GM18873 (cell line): ENCODE measurements at regions not wholly inside any gene's neighbourhood (a gene's known extent, or its start where the extent isn't known, plus 50 kb on each side); places are given as distances from the start of the nearest gene placed in this dataset.

ENCODE experiments used
- ATAC-seq: cut with Tn5 transposase; IDR thresholded peaks from one replicate; pipeline ENCODE4 v1.9.1; 2021; ENCODE audit warnings: mild to moderate bottlenecking, moderate library complexity, moderate number of reproducible peaks; ENCODE audit not compliant: unreplicated experiment, low FRiP score

- no peak for ATAC-seq
Measured at GRCh38 chr13:109545931-109546330, 240.5 kb downstream of the IRS2 start.

GRCh38 chr13:109541081-109541480 is 245.3 kb downstream of the IRS2 start:
- ATAC-seq = no peak

DNA sequence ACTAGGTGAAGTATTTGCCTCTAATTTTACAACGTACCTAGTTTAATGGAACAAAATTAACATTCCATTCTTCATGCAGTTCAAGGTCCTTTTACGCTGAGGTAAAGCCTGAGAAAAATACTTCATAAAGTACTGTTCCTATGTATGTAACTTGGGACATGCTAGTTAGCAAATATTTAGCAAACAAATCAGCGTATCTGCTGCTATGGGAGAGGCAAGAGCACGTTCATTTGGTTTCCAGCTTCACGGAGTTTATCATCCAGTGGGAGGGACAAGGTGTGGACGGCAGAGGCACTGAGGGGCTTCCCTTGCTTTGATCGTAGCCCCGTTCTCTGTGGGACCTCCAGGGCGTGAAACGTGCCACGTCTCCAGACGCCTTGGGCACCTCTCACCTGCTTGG is 248.8 kb downstream of the IRS2 start:
- ATAC-seq = no peak

DNA sequence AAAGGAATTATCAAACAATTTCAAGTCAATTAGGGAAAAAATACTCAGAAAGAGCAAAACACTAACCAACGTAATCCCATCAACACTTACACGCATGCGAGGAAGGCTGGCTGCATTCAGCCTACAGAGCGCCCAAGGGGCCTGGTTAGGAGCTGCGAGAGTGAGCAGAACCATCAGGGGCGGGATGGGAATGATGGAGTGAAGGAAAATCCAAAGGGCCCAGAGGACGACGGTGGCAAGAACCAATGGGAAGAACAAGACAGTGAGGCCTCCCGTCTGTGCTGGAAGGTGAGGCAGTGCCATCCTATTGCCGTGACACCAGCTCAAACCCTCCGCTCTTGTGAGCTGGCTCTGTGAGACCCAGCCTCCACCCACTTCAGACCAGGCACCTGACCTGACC is 253.0 kb downstream of the IRS2 start:
- ATAC-seq = no peak

- no peak for ATAC-seq
Measured at GRCh38 chr13:109529964-109530363, 256.4 kb downstream of the IRS2 start.

DNA sequence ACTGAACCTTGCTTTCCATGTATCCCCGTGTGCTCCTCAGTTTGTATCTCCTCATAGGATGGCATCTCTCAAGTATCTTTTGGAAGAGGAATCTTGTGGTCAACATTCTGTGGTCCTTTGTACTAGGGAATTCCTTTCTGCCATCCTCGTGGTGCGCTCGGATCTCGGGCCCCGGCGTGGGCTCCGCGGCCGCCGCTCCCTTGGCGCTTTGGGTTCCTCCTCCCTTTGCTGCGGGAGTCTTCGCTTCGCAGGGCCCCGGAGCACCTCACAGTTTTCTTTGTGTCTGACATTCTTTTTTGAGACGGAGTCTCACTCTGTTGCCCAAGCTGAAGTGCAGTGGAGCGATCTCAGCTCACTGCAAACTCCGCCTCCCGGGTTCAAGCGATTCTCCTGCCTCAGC is 264.7 kb downstream of the IRS2 start:
- no peak for ATAC-seq

DNA sequence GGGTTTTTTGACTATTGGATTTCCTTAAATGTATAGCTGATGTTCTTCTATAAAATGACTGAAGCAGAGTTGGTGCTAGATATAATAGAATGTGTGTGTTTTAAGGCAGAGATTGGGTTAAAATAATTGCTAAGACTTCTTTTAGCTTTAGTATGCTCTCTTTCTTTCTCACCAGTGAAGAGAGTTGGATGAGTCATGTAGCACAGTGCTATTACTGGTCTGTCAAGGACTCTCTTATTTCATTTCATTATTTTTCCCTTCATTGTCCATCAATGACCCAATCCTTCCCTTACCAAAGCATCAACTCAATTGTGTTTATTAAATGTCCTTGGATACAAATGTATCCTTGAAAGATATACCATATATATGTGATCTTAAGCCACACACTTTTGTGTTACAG is 268.9 kb downstream of the IRS2 start:
- ATAC-seq = no peak

DNA sequence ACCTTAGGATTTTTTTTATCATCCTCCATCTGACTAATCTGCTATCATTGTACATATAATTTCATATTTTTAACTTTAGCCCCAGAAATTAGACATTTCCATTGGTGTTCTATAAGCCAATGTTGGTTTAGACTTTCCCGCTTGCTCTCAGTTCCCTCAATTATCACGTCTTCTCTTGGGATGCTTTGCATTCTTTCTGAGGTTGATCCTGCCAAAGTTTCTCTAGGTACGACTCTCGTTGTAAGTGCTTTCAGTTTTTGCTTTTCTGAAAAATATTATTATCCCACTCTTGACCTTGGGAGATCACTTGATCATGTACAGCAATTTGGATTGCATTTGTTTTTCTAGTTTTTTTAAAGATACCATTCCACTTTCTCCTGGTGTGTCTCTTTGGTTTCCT is 270.2 kb downstream of the IRS2 start:
- ATAC-seq = no peak

DNA sequence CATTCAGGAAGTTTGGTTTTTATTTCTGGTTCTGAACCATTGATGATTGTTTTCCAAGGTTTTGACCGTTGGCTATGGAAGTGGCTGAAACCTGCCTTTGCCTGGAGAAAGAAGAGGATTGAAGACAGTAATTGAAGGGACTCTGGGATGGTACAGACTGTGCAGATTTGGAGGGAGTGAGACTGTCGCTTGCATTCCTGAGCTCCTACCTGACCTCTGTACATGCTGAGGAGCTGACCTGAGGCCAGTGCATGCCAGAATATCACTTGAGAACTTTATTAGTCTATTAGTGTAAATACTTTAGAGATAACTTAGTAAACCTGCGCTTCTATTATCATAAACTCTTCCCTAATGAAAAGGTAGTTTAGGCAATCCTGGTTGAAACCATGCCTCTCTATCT is 276.4 kb downstream of the IRS2 start:
- no peak for ATAC-seq

DNA sequence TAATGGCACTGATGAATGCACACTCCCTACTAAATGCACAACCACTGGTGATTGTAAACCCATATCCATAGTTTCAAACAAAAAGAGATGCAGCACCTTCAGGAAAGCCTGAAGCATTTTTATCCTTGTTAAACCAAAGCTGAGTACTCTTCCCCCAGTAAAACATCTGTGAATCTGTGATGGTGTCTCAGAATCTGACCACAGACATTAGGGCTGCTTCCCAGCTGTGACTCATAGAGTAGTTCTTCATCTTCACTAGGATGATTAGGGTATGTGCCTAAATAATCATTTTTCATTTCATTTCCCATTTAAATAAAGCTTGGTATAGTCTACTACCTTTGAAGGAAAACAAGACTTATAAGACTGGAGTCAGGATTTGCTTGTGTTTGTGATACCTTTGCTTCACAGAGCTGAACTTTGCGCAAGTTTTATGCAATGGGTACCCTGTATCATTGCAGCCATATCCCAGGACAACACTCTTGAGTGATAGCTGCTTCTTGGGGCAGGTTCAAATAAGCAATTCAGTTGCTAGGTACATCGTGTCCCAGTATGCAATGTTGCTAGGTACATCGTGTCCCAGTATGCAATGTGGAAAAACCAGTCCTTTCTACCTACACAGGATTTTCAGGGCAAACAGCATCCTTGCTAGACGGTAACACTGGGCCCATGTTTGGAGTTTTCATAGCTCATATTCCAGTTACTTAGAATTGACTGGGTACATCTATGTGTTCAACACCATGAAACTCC is 277.1 kb downstream of the IRS2 start:
- no peak for ATAC-seq

DNA sequence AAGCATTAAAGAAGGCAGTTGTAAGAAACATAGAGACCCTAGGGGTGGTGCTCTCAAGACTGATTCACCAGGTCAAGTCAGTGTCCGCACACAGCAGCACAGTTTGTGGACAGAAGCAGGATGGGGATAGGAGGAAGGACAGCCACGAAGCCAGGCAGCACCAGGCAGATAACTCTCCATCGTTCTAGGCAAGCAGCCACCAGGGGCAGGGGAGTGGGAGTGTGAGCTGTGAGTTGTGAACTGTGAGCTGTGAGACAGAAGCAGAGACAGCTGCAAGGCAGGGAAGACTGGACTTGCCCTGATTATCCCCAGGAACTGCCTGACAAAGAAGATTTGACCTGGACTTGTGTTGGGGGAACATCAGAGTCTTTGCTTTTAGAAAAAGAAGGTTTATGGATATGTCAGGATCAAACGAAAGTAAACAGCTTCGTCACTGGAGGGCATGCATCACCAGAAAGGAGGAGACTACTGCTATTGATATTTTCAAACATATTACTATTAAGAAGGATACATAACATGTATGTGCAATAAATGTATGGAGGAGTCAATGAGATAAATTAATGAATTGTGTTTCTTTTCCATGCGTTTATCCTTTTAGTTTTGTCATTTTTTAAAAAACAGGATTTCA is 286.1 kb downstream of the IRS2 start:
- ATAC-seq = no peak

GRCh38 chr13:109497917-109498316 is 288.5 kb downstream of the IRS2 start:
- ATAC-seq = no peak

- no peak for ATAC-seq
Measured at GRCh38 chr13:109496216-109496615, 290.2 kb downstream of the IRS2 start.

- no peak for ATAC-seq
Measured at GRCh38 chr13:109494925-109495369, 291.4 kb downstream of the IRS2 start.

GRCh38 chr13:109485136-109485794 is 301.1 kb downstream of the IRS2 start:
- ATAC-seq = no peak

DNA sequence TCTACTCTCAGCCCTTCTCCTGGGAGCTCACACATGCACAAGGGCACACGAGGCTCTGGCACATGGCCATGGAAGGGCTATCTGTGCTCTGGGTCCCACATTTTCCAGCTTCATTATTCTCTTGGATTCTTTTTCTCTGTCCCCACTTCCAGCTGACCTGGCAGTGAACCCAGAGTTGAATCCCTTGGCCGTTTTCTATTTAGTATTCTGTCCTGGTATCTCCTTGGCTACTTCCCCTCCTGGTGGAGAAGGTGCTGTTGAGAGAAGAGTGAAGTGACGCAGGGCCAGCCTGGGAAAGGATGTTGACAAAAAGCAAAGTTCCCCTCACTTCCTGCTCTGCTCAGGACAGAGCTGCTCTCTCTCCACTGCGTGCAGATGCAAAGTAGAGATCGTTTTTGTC is 303.1 kb downstream of the IRS2 start:
- ATAC-seq = no peak

GRCh38 chr13:109481040-109481439 is 305.3 kb downstream of the IRS2 start:
- no peak for ATAC-seq

DNA sequence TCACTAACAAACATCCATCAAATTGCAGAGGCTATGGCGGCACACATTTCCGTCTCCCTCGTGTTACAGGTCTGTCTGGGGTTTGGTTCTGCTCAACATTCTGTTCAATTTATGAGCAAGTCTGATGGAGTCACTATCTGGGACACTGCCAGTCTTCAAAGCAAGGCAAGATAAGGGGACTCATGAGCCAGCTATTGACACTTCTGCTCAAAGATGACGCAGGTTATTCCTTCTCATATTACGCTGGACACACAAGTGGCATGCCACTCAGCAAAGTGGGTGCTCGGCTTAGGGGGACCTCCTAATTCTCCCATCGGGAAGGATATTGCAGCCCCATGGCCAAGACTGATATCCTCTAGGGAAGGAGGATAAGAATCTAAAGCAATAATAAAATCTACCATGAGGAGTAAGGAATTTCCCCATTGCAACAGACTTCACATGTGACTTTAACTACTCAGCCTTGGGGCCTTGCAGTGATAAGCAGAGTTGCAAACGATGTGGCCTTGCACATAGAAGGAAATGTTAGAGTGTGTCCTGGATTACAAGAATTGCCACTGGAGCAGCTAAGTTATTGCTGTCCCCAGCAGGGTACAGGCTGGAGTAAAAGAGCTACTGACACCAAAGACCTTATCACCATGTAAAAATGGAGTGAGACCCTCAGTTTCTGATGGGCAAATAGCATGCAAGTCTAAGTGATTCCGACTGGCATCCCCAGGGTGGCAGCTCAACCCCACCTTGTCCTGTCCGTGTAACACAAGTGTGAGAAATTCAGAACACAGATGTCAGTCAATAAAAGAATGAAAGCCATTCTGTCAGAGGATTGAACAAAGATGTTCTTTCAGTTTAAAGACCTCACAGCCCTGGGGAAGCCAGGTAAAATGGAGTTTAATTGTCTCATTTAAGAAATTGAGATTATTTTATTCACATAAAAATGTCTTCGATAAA is 306.1 kb downstream of the IRS2 start:
- ATAC-seq = no peak

DNA sequence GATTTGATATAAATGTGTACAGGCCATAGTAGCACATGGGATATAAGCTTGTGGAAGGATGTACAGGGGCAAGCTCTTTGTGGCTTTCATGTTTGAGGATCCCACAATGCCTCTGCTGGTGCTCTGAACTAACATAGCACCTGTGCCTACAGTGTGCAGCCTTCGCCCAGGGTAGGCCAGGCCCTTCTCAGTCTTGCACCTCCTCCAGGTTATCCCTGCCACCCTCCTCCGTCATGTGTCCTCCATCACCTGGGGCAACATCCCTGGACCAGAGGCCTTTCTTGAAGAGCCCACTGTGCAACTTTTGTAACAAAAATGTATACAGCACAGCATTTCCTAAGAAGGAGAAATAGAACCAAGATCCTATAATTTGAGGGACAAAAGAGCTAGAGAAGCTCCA is 306.8 kb downstream of the IRS2 start:
- ATAC-seq = no peak

DNA sequence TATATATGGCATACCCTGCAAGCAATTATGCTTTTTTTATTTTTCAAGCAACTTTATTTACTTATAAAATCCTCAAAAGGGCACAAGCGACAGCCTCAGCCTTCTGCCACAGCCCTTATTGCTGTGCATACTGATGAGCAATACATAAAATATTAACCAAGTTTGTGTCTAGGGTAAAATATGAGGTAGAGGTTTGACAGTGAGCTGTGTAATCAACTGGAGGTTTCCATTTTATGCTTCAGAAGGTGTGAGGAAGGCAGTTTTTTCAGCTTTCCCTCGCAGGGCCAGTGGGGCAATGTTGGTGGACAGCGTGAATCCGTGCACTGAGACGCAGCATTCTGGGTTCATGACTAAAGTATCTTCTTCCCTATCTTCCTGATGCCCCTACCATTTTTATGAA is 310.4 kb downstream of the IRS2 start:
- no peak for ATAC-seq

DNA sequence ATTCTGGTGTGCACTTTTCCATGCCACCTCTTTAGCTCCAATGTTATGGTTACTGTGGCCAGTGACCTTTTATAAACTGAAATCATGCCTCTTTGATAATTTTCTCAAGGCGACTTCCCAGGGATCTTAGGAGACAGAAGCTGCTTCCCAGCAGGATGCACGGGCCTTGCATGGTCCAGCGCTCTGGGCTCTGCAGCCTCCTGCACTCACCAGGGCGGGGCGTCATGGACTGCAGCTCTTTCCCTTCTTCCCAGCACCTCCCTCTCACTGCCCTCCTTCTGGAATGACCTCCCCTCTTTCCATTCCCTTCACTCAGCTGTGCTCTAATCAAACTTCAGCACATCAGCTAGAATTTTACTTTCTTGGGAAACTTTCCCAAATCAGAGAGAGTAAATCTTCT is 318.3 kb downstream of the IRS2 start:
- ATAC-seq = no peak
